Heart right ventricle (tissue), 16 donors: ENCODE measurements at regions not wholly inside any gene's neighbourhood (a gene's known extent, or its start where the extent isn't known, plus 50 kb on each side); places are given as distances from the start of the nearest gene placed in this dataset.

ENCODE experiments used
- ATAC-seq, 8 donors: fragments of 200-7000 bp; cut with Tn5 transposase; one replicate each; pipeline ENCODE4 v1.9.1; 2020; ENCODE audit warnings: mild to moderate bottlenecking in 8 of 8, moderate library complexity in 8 of 8, moderate number of reproducible peaks in 1 of 8
- DNase-seq, 2 donors: peaks; one replicate each; pipeline ENCODE4 v3.0.0-alpha.2; 2020
- H3K27ac ChIP-seq, 10 donors: fragments of 200-600 bp; sonication (generic) in 2 of 10; one replicate each; pipeline versions ENCODE4 v1.5.0 to v1.8.0; 2020 to 2022; ENCODE audit warnings: mild to moderate bottlenecking in 3 of 10
- H3K27me3 ChIP-seq, 7 donors: fragments of 200-600 bp; one replicate each; pipeline ENCODE4 v1.8.0; 2021 to 2022; ENCODE audit warnings: mild to moderate bottlenecking in 2 of 7
- H3K36me3 ChIP-seq, 9 donors: fragments of 200-600 bp; sonication (generic) in 1 of 9; one replicate each; pipeline versions ENCODE4 v1.5.0 to v1.8.0; 2020 to 2022; ENCODE audit warnings: mild to moderate bottlenecking in 2 of 9
- H3K4me1 ChIP-seq, 9 donors: fragments of 200-600 bp; sonication (generic) in 1 of 9; one replicate each; pipeline versions ENCODE4 v1.5.0 to v1.8.0; 2020 to 2022; ENCODE audit warnings: mild to moderate bottlenecking in 4 of 9
- H3K4me3 ChIP-seq, 10 donors: fragments of 200-600 bp; sonication (generic) in 2 of 10; one replicate each; pipeline versions ENCODE4 v1.5.0 to v1.8.0; 2020 to 2022; ENCODE audit warnings: mild to moderate bottlenecking in 7 of 10, moderate library complexity in 2 of 10
- H3K9me3 ChIP-seq, 11 donors: fragments of 200-600 bp in 10 of 11; sonication (generic) in 2 of 11; one replicate each; pipeline versions ENCODE4 v1.5.0 to v1.8.0; 2013 to 2022; ENCODE audit warnings: mild to moderate bottlenecking in 2 of 11, control low read depth in 1 of 11, moderate library complexity in 1 of 11
- WGBS, 2 donors: extraction: QIAGEN DNeasy Blood & Tissue Kit; methylation state at CpG; one replicate each; pipeline ENCODE4 v1.1.7; 2013; ENCODE audit warnings: inconsistent platforms in 1 of 2; 5-methylcytosine and 5-hydroxymethylcytosine counted together
- intact Hi-C, 10 donors: fragments of 100-400 bp; cut with DNase I; formaldehyde crosslinking; loops; one replicate each; pipeline versions ENCODE4 v1.11.1 to v1.14.2; 2022
- TF ChIP-seq, protein P1 (sequence below), 9 donors: fragments of 200-600 bp; sonication (generic) in 2 of 9; IDR thresholded peaks; one replicate each; pipeline versions ENCODE4 v1.5.0 to v1.8.0; 2021 to 2022; ENCODE audit warnings: antibody characterized with exemption in 9 of 9, mild to moderate bottlenecking in 5 of 9, moderate library complexity in 1 of 9
- donor health status: Arrhythmogenic right ventricular cardiomyopathy.
- donor health status: ischemic (EF 13 %, LVEDD 7.1; RV severe dilation, severe dysfunction).
- donor health status: healthy with polysubstance abuse.
- donor health status: DM: no; HTN: yes; CAD: no.
- donor health status: DM: no; HTN: no; CAD: no.
- donor health status: ischemic (EF 25% LVEDD 6.9; RV normal size, moderate dysfunction).
- donor health status: ischemic (EF 25% LVEDD 5.7; RV mildly dilated, moderate dysfunction).
- donor health status: healthy.
- donor health status: DM: yes; HTN: yes; CAD: no.
- donor health status: Ischemic cardiomyopathy.
- donor health status: ischemic (EF 35%, LVEDD 5.7; RV mildly dilated, moderate dysfunction).
- donor health status: nonischemic (EF 11% LVEDD 7.7; RV severe dilation, severe dysfunction).
- donor health status: DM: yes; HTN: yes; CAD: no.
- donor health status: PGD.
- donor health status: ischemic (EF 29% LVEDD 5.4; RV normal size, mild dysfunction).
- donor health status: nonischemic (EF 23%, LVEDD 6.1; RV moderate dilation, normal function).

DNA sequence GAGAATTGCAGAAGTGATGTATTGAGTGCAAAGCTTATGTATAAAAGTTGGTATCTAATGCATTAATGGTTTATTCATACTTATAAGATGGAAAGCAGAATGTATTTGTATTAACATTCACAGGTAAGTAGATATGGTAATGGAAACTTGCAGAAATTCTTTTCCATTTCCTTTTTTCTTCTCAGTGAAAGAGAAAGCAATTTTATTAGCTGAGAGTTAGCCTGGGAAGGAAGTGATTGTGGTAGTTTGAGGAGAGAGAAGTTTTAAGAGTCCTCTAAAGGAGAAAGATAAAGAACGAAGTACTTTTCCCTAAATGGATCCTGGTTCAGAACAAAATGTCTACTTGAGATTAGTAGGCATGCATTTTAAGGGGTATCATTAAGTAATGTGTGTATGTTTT, 60.1 kb upstream of the OSTN start:
- Histone ChIP-seq H3K4me3 (no peak overlapping the region), H3K9me3 (no peaks in the 10 kb centered on the region), H3K27me3 (no peaks in the 10 kb centered on the region), H3K4me1 (peaks cover 0 to 12% (median 2%) of the 10 kb centered on the region in 9 donors), H3K27ac (no peak overlapping the region), H3K36me3 (no peaks in the 10 kb centered on the region)
- WGBS, 2 donors: 48 to 60% methylated on average over 1 of the region's 1 CpG
- intact Hi-C loops: loop anchor here in 2 of 10 donors (10.0 kb wide), 2 partner anchors 246 to 256 kb away; no protein-coding TSS in a partner anchor
- DNase-seq (no peak), ATAC-seq (no peak)
- TF ChIP-seq, protein P1, sequence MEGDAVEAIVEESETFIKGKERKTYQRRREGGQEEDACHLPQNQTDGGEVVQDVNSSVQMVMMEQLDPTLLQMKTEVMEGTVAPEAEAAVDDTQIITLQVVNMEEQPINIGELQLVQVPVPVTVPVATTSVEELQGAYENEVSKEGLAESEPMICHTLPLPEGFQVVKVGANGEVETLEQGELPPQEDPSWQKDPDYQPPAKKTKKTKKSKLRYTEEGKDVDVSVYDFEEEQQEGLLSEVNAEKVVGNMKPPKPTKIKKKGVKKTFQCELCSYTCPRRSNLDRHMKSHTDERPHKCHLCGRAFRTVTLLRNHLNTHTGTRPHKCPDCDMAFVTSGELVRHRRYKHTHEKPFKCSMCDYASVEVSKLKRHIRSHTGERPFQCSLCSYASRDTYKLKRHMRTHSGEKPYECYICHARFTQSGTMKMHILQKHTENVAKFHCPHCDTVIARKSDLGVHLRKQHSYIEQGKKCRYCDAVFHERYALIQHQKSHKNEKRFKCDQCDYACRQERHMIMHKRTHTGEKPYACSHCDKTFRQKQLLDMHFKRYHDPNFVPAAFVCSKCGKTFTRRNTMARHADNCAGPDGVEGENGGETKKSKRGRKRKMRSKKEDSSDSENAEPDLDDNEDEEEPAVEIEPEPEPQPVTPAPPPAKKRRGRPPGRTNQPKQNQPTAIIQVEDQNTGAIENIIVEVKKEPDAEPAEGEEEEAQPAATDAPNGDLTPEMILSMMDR (IDR thresholded peaks at IDR 0.05): no peak

DNA sequence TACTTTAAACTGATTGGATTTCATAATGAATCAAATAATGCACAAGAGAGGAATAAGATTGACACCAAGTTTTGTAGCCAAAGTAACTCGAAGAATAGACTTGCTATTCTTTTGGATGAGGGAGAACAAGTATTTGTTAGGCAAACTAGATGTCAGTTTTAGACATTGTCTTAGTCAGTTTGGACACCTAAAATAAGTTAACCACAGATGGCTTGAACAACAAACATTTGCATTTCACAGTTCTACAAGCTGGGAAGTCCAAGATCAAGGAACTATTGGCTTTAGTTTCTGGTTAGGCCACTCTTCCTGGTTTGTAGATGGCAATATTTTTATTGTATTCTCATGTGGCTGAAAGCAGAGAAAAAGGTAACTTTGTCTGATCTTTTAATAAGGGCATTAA, 61.3 kb upstream of the OSTN start:
- Histone ChIP-seq H3K27me3 (no peaks in the 10 kb centered on the region), H3K9me3 (no peaks in the 10 kb centered on the region), H3K4me3 (no peak overlapping the region), H3K4me1 (peaks cover 0 to 12% (median 0%) of the 10 kb centered on the region in 9 donors), H3K27ac (no peak overlapping the region), H3K36me3 (no peaks in the 10 kb centered on the region)
- DNase-seq (no peak), ATAC-seq (no peak)
- TF ChIP-seq, protein P1 (IDR thresholded peaks at IDR 0.05): no peak
- intact Hi-C loops: loop anchor here in 2 of 10 donors (10.0 kb wide), 2 partner anchors 247 to 257 kb away; no protein-coding TSS in a partner anchor
- 96 to 97% methylated on average over 1 of the region's 1 CpG for WGBS, 2 donors

DNA sequence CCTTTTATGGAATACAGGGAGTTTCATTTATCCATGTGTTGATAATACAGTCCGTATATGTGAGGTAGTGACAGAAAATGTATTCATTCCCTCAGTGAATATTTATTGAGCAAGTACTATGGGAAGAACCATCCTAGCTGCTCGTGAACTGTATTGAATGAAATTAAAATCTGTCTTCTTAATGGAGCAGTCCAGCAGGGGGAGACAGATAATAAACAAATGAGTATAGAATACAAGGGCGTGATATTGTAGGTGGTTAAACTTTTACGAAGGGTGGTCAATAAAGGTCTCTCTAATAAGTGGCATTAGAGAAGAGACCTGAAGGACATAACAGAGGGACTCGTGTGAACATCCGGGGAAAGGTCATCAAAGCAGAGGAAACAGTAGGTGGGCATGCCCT, 62.7 kb upstream of the OSTN start:
- ATAC-seq (no peak), DNase-seq (no peak)
- intact Hi-C loops: loop anchor here in 2 of 10 donors (10.0 kb wide), 2 partner anchors 248 to 258 kb away; no protein-coding TSS in a partner anchor
- TF ChIP-seq, protein P1 (IDR thresholded peaks at IDR 0.05): peak in 8 of 9 donors; percentile 14 to 59 (median 39)
- Histone ChIP-seq H3K4me3 (no peak overlapping the region), H3K27me3 (no peaks in the 10 kb centered on the region), H3K36me3 (no peaks in the 10 kb centered on the region), H3K4me1 (peaks cover 0 to 4% (median 0%) of the 10 kb centered on the region in 9 donors), H3K9me3 (no peaks in the 10 kb centered on the region), H3K27ac (no peak overlapping the region)
- WGBS, 2 donors: 84 to 90% methylated on average over 6 of the region's 6 CpGs

DNA sequence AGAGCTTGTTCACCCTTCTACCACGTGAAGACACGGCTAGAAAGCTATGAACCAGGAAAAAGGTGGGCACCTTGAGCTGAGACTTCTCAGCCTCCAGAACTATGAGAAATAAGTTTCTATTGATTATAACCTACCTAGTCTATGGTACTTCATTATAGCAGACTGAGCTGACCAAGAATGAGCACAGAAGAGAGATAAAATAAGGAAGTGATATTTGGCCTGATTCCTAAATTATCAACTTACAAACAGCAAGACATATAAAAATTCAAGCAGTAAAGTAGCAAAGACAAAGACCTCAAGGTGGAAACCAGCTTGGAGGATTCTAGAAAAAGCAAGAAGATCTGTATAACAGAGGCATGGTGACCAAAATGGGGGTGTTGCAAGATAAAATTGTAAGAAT, 63.9 kb upstream of the OSTN start:
- H3K4me3 ChIP-seq: no peak overlapping the region
- 95 to 100% methylated on average over 2 of the region's 2 CpGs for WGBS, 2 donors
- TF ChIP-seq, protein P1 (IDR thresholded peaks at IDR 0.05): no peak
- H3K36me3 ChIP-seq: no peaks in the 10 kb centered on the region
- ATAC-seq (no peak), DNase-seq (no peak)
- H3K4me1 ChIP-seq: peaks cover 0 to 3% (median 0%) of the 10 kb centered on the region in 9 donors
- no peaks in the 10 kb centered on the region for H3K27me3 ChIP-seq
- H3K9me3 ChIP-seq: no peaks in the 10 kb centered on the region
- intact Hi-C loops: loop anchor here in 2 of 10 donors (10.0 kb wide), 2 partner anchors 250 to 260 kb away; no protein-coding TSS in a partner anchor
- no peak overlapping the region for H3K27ac ChIP-seq
